CD4-positive, alpha-beta T cell treated with Interferon gamma for 1 hour (primary cell): ENCODE measurements at regions not wholly inside any gene's neighbourhood (a gene's known extent, or its start where the extent isn't known, plus 50 kb on each side); places are given as distances from the start of the nearest gene placed in this dataset.
"Not testable (repeated sequence)": the region's sequence is repeated elsewhere in the genome, so short reads cannot be mapped to it uniquely, and the experiment has no call there.

Experiments used
- DNase-seq: peaks from one replicate; pipeline ENCODE4 v3.0.0-alpha.2; 2020

GRCh38 chr14:106116339-106116930, 590.1 kb downstream of the TMEM121 start:
- peak; percentile 30 for DNase-seq

DNA sequence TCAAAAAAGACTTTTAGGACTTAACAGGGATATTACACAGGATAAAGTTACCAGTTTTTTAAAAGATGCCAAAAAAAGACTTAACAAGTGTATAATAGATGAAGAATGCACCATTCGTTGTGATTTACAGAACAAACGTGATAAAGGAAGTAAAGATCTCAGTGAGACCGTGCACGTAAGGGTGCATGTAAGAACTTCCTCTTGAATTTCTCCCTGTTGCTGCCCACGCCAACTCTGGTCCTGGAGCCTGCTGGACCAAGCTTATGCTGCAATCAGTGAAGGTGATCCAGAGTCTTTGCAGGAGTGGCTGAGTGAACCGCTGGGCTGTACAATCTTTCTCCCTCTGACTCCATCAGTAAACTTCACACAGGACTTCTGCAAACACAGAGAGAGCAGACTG, 593.7 kb downstream of the TMEM121 start:
- DNase-seq = no peak

DNA sequence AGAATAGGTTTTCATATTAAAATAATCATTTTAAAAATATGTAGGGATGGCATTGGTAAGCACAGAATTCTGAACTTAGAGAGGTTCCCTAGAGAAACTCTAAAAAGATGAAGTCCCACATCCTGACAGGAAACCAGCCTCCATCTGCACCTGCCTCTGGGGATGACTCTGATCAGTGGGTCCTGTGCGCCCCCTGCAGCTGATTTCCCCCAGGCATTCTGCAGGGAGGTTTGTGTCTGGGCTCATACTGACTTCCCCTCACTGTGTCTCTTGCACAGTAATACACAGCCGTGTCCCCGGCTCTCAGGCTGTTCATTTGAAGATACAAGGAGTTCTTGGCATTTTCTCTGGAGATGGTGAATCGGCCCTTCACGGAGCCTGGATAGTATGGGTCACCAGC, 602.9 kb downstream of the TMEM121 start:
- no peak for DNase-seq

- DNase-seq = not testable (repeated sequence)
These were observed 603.7 kb downstream of the TMEM121 start for GRCh38 chr14:106129904-106130661.

GRCh38 chr14:106133126-106133525, 606.7 kb downstream of the TMEM121 start:
- not testable (repeated sequence) for DNase-seq

GRCh38 chr14:106134886-106135285, 608.5 kb downstream of the TMEM121 start:
- no peak for DNase-seq

DNA sequence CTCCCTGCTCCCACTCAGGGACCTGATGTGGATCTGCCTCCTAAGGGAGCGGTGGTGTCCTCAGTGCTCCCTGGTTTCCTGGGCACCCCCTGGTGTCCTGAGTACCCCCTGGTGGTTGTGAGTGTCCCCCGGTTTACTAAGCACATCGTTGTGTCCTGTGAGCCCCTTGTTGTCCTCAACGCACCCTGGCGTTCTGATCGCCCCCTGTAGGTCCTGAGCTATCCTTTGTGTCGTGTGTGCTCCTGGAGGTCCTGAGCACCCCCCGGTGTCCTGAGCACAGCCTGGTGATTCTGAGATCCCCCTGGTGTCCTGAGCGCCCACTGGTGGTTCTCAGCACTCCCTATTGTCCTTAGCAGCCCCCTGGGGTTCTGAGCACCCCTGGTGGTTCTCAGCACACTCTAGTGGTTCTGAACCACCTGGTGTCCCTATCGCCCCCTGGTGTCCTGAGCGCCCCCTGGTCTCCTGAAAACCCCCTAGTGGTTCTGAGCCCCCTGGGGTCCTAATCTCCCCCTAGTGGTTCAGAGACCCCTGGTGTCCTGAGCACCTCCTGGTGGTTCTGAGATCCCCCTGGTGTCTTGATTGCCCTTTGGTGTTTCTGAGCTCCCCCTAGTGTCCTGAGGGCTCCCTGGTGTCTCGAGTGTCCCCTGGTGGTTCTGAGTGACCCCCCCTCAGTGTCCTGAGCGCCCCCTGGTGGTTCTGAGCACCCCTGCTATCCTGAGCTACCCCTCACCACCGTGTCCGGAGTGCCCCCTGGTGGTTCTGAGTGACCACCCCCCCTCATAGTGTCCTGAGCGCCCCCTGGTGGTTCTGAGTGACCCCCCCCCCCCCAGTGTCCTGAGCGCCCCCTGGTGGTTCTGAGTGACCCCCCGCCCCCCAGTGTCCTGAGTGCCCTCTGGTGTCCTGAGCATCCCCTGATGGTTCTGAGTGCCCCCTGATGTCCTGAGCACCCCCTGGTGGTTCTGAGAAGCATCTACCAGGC, 615.1 kb downstream of the TMEM121 start:
- peak; percentile 47 for DNase-seq

DNA sequence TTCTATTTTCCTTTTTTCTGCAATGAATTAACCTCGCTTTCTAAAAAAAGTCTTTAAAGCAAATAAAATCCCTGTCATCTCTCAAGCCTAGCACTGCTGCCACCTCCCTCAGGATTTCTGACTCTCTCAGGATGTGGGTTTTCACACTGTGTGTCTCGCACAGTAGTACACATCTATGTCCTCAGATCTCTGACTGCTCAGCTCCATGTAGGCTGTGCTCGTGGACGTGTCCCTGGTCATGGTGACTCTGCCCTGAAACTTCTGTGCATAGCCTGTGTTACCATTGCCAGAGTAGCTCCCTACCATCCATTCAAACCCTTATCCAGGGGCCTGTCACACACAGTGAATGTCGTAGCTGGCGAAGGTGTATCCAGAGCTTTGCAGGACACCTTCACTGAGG, 619.3 kb downstream of the TMEM121 start:
- DNase-seq = not testable (repeated sequence)

GRCh38 chr14:106153362-106153955, 627.1 kb downstream of the TMEM121 start:
- DNase-seq = peak; percentile 42

GRCh38 chr14:106163316-106163715, 636.9 kb downstream of the TMEM121 start:
- no peak for DNase-seq

DNA sequence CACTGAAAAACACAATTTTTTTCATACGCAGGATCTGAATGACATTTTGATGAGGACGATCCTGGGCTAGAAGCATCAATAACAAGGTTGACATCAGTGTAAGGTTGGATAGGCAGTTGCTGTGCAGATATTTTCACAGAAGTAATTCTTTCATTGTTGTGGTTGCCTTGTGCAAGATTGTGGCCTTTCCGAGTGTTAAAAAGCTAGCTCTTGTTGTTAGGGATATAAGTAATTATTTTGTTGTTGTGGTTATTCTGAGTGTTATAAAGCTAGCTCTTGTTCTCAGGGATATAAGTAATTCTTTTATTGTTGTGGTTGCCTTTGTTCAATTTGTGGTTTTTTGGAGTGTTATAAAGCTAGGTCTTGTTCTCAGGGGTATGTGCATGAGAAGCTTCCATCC, 637.4 kb downstream of the TMEM121 start:
- not testable (repeated sequence) for DNase-seq

DNA sequence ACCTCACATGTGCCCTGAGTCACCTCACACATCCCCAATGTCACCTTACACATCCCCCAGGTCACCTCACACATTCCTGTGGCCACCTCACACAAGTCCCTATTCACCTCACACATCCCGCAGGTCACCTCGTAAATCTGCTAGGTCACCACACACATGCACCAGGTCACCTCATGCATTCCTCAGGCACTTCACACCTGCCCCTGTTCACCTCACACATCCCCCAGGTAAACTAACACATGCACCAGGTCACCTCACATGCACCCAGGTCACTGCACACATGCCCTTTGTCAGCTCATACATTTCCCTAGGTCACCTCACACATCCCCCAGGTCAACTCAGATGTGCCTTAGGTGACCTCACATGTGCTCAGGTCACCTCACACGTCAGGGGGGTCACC, 639.8 kb downstream of the TMEM121 start:
- DNase-seq = no peak

- no peak for DNase-seq
These were observed 640.3 kb downstream of the TMEM121 start for GRCh38 chr14:106166650-106167204.

GRCh38 chr14:106170163-106170658, 643.8 kb downstream of the TMEM121 start:
- peak; percentile 73 for DNase-seq

- peak; percentile 44 for DNase-seq
These were observed 647.8 kb downstream of the TMEM121 start for GRCh38 chr14:106174206-106174605.

DNA sequence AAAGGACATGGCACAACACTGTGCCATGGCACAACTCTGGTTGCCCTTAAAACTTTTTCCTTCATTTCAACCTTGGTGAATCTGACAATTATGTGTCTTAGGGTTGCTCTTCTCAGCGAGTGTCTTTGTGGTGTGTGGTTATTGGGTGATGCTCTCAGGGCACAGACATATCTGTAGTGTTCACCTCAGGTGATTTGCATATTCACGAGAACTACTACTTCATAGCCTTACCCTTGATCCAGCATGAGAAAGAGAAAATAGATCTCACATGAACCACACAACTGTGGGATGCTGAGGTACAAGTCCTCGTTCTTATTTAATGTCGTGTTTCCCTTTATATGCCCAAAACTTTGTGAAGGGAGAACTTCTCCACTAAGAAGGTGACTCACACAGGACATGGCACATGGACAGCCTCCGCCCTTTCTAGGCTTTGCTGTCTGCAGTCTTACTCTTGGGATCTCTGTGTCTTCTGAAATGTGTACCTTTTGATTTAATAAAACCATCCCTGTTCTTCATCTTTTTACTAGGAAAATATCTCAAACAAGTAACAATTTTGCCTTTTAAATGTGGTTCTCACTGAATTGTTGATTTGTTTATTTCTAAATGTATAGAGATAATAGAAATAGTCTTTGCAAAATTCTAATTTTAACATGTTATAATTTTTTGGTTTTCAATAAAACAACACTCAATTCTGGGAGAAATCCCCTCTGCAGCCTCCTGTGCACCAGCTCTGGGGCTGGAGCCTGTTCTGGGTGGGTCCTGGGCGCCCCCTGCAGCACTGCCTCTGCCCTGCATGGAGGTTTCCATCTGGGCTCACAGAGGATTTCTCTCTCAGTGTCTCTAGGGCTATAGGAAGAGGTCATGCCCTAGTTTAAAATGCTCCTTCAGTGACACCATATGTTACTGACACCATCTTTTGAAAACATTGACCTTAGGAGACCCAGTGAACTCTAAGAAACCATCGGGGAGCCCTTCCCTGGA, 651.2 kb downstream of the TMEM121 start:
- not testable (repeated sequence) for DNase-seq

DNA sequence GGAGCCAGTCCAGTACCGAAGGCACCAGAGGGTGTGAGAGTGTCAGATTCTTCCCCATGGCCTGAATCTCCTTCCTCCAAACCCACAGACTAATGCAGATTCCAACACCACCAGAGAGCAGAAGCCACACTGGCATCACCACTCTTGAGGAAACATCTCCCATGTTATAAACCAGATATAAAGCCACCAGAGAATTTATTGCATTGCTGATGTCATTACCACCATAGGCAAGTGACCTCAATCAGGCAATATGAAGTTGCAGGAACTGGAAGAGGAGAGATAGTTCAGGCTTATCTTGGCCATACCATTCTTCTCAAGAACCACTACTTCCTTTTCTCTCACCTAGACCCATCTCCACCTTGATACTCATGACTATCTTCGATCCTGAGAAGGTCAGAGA, 653.4 kb downstream of the TMEM121 start:
- no peak for DNase-seq

GRCh38 chr14:106184771-106185170, 658.4 kb downstream of the TMEM121 start:
- DNase-seq = peak; percentile 55

- not testable (repeated sequence) for DNase-seq
These were observed 658.9 kb downstream of the TMEM121 start for GRCh38 chr14:106185174-106185836.

GRCh38 chr14:106185837-106186233, 659.5 kb downstream of the TMEM121 start:
- peak; percentile 57 for DNase-seq

GRCh38 chr14:106187216-106187615, 660.8 kb downstream of the TMEM121 start:
- DNase-seq = no peak
